HG03442 (cell line): ENCODE measurements at regions not wholly inside any gene's neighbourhood (a gene's known extent, or its start where the extent isn't known, plus 50 kb on each side); places are given as distances from the start of the nearest gene placed in this dataset.
"Not testable (repeated sequence)": the region's sequence is repeated elsewhere in the genome, so short reads cannot be mapped to it uniquely, and the experiment has no call there.

Source experiments
- ATAC-seq: cut with Tn5 transposase; IDR thresholded peaks from one replicate; pipeline ENCODE4 v1.9.1; 2021; ENCODE audit warnings: mild to moderate bottlenecking, moderate library complexity; ENCODE audit not compliant: unreplicated experiment

DNA sequence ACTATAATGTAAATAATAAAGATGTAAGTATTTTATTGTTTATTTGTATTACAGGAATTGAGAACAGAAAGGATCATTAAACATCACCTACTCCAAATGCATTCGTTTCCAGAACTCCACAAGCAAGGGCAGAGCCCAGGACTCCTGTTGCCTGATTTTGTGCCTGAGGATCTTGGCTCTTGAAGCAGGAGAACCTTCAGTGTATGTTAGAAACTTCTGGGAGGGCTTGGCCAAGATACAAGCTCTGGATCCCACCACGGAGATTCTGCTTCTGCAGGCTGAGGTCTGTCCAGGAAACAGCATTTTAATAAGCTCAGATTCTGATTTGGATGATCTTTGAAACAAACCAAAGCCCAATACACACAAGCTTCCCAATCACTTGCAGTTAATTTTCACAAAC is 142.4 kb upstream of the SOX11 start:
- no peak for ATAC-seq

DNA sequence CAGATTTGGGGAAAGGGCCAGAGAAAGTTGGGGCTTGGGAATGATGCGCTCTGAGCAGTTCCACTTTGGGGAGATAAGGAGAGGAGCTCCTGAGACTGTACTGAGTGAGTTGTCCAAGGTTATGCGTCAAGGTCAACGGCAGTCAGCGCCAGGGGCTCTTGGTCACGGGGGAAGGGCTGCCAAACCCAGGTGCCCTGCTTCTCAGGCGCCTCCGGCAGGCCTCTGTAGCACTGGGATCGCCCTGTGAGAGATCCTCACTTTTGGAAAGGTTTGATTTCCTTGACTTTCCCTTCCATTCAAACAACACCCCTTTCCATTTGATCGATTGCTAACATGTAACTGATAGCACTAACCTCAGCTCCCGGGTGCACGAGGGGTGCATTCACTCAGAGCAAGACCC is 136.5 kb upstream of the SOX11 start:
- ATAC-seq, result no peak

DNA sequence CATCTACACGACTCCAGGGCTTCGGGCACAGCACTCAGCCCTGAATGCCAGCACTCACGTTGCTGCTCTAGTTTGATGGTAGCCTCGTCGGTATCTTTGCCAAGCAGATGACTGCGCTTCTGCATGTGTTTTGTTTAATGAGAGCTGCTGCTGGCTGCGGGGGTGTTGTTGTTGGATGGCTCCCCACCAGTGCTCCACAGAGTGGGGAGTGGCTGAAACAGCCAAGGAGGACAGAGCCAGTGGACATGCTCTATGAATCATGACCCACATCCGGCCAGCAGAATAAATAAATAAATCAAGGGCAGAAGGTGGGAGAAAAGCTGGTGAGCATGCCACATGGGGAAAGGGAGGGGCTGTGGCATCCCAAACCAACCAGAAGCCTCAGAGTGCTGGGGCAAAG is 131.2 kb upstream of the SOX11 start:
- ATAC-seq, result no peak

DNA sequence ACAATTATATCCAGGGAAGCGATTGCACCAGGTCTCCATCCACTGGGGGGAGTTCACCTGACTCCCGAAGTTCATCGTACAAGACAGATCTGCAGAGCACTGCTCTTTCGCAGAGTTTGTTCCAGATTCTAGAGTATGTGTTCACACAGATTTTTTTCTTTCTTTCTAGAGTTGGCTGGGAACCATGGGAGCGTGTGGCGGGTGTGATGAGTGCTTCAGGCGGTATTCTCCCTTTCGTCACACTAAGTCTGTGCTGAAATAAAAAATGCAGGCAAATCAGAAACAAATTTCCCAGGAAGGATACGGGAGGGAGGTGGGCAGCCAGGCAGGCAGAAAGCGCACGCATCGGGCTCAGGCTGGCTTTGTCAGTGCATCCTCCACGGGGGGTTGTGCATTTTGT is 129.8 kb upstream of the SOX11 start:
- ATAC-seq, result no peak

DNA sequence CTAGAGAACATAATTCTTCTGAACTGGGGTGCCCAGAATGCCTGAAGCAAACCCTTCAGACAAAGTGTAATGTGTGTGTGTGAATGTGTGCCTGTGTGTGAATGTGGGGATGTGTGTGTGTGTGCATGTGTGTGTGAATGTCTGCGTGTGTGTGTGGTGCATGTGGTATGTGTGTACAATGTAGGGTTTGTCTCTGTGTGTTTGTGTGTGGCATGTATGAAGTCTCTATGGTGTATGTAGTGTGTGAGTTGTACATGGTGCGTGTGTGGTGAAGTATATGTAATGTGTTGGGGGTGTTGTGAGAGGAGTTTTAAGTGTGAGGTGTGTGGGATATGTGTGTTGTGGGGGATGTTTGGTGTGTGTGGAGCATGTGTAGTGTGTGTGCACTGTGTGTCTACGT is 129.3 kb upstream of the SOX11 start:
- no peak for ATAC-seq

DNA sequence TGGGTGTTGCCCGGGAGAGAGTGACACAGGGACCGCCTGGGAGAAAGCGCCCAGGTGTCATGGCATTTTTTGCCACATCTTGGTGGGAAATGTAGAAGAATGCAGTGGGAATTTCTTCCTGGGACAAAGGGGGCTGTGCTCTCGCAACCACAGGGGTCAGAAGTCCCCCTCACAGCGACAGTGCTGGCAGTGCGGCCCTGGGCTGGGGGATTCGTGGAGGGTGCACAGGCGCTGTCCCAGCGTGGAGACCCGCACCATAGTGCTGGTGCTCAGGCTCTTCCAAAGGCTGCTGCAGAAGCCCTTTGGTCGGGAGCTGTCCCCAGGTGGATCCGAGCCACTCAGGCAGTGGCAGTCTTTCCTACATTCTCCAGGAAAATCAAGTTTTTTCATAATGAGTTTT is 128.8 kb upstream of the SOX11 start:
- no peak for ATAC-seq

DNA sequence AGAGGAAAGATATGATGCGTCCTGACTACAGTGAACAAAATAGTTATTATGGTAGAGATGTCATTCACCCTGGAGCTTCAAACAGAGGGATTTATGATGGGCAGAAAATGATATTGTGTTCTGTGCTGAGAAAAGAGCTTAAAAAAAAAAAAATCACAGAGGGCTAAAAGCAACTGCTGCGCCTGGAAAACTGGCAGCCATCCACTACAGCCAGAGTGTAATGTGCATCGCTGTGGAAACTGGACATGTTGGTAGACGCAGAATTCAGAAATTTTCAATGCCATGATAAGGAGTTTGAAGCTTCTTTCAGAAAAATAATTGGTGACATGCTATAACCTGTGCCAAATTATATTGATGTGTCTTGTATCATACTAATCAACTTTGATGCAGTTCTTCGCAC is 122.9 kb upstream of the SOX11 start:
- no peak for ATAC-seq

DNA sequence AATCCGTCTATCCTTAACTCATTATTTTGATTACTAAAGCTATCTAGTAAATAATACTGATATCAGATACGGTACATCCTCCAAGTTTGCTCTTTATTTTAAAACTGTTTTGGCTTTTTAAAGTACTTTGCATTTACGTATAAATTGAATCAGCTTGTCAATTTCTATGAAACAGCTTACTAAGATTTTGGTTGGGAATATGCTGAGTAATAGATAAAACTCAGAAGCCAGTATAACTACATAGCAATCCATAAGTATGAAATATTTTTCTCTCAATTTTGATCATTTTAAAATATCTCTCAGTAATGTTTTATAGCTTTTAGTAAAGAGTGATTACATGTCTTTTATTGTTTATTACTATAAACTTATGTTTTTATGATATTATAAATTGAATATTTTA is 116.2 kb upstream of the SOX11 start:
- ATAC-seq, result no peak

DNA sequence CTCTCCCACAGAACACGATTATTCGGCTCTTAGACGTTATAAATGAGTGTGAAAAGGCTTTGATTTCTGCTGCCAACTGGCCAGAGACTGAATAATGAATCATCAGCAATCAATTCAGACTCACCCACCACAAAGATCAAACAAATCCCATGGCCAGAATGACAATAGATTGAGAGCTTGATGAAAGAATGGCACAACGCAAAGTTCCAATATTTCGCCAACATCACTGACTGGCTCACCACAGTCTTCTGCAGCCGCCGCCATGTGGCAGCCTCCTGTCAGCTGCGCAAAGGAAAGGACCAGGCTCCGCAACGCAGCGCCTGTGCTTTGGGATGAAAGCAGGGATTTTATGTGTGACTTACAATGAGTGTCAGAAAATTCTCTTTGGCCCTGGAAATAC is 104.4 kb upstream of the SOX11 start:
- no peak for ATAC-seq

DNA sequence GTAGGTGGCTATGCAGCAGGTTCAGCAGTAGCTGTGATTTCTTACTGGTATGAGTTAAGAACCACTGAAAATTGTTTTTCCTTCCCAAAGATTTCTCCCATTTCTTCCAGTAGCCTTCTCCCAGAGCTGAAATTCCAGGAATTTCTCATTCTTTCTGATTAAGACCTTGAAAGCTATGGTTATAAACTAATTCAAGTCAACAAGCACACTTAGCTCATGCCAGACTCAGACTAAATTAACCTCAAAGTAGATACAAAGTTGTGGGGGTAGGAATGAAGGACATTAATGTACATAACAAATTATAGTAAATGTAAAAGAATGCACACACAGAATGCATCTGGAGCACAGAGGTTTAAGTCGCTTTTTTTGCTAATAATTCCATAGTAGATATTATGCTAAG is 103.6 kb upstream of the SOX11 start:
- no peak for ATAC-seq

DNA sequence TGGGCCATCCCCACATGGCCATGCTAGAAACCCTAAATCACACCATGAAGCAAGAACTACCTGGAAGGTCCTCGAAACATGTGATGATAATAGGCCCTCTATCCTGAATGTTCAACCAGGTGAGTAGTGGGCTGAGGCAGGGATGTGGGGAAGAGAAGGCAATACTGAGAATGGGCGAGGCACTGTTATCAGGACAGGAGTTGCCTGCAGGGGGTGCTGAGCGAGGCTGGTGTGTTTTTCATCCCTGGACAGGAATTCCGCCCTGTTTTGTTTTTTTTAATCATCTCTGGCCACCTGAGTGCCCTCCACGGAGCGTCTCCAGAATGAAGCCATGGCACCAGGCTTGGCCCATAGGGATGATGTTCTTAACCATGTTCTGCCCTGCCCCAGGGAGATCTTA is 103.0 kb upstream of the SOX11 start:
- ATAC-seq, result no peak

DNA sequence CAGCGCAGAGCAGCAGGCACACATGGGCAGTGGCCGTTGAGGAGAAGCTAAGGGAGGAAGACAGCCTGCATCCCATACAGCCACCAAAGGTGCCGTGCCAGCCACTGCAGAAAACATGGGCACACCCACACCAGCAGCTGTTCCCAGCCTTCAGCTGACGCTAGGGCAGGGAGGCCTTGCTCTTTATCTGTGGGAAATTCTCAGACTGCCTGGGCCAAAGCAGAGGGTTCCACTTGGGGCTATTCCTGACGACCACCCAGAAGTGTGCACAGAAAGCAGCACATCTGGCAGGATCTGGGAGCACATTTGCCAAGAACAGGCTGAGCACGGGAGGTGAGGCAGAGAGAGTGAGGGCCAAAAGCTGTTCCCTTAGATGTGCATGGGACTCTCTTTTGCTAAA is 101.3 kb upstream of the SOX11 start:
- ATAC-seq, result no peak

DNA sequence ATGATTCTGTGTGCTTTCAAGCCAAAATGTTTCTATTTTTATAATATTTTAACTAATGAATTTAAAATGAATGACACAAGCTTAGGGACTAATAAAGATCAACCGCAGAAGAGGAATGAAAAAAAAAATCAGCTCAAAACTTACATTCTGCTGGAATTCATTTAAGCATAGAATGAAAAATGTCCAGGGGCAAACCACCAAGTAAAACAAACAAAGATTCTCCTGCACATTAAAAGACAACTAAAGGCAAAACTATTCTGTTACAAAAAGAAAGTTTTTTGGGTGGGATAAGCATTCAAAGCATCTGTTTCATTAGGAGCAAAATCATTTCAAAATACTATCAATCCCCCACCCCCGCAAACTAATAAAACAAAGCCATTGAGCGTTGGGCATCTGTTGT is 99.3 kb upstream of the SOX11 start:
- no peak for ATAC-seq

DNA sequence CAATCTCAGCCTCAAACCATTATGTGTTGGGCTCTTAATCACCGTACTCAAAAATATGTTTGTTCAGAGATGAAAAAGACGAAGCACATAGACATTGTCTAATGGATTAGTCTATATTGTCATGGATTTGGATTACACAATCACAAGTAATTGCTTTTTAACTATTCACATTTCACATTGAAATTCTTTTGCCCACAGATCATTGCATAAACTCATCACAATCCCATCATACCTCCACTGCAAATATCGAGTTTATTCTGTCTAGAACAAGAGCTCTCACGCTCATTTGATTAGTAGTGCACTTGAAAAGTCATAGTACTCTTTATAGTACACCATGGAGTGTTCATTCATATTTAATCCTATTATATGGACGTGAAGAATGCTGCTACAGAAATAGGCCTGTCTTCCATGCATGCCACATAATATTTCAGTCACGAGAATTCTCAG is 97.9 kb upstream of the SOX11 start:
- ATAC-seq, result no peak

DNA sequence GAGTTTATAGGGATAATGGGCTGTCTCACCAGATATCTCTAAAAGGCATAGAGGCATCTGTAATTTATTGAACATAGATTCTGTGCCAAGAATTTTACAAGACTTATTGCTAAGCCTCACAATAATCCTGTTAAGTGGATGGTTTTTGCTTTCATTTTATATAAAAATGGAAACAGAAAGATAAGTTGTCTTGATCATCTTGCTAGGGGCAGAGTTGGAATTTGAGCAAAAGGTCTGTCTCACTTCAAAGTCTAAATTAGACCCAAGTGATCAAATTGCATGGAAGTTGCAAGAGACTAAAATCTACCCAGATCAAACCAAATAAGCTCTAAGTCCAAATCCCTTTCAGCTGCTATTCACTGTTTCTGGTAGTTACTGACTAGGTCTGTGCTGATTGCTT is 95.3 kb upstream of the SOX11 start:
- ATAC-seq, result no peak

DNA sequence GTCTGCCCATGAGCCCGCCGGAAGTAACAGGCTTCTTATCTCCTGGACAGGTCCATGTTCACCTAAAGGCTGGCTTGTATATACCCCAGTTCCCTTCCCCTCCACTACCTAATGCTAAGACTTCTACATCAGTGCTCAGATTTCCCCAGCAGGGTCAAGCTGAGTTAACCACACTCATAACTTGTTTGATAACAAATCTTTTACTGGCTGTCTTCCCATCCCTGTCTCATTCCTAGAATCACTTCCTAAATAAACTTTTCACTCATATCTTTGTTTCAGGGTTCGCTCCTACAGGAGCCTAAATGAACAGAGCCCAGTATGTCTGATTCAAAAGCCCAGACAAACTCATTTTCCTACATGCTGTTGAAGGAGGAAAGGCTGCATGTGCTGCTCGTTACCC is 94.0 kb upstream of the SOX11 start:
- ATAC-seq, result no peak

DNA sequence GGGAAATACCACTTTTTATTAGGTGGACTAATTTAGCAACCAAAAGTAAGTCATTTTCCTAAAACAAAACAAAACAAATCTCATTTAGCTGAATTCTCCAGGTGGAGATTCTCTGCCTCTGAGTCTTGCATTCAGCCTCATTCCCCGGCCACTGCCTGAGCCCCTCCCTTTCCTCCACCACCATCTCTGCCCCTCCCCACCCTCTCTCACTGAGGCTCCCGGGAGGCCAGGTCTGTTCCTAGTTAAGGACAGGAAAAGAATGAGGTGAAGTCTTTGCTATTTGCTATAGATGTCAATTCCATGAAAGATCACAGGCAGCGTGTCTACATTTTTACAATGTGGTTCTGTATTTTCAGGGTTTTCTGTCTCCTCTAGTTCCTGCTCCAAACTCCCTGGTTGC is 83.0 kb upstream of the SOX11 start:
- ATAC-seq, result no peak

DNA sequence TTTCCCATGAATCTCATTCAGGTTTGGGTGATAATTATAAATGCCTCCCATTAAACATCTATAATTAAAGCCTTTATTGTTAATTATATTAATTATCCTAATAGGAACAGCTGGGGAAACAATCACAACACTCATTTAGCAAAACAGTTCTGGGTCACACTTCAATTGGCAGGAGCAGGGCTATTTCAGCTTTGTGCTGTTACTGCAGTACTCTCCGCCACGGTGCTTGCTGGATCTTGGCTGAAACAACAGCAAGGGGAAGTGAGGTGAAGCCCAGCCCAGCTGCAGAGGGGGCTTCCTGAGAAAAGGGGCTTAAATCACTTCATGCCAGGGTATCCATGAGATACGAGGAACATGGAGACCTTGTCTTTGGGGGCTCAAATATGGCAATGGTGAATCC is 79.5 kb upstream of the SOX11 start:
- no peak for ATAC-seq

DNA sequence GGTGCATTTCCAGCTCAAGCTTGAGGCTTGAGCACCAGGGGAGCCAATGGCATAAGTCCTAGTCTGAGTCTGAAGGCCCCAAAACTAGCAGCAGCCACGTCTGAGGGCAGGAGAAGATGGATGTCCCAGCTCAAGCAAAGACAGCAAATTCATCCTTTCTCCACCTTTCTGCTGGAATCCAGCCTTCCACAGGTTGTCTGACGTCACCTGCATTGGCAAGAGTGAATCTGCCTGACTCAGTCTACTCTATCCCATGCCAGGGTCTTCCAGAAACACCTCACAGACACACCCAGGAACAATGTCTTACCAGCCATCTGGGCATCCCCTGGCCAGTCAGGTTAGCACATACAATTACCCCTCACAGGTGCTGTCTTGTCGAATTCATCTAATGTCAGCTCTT is 76.2 kb upstream of the SOX11 start:
- ATAC-seq, result no peak

DNA sequence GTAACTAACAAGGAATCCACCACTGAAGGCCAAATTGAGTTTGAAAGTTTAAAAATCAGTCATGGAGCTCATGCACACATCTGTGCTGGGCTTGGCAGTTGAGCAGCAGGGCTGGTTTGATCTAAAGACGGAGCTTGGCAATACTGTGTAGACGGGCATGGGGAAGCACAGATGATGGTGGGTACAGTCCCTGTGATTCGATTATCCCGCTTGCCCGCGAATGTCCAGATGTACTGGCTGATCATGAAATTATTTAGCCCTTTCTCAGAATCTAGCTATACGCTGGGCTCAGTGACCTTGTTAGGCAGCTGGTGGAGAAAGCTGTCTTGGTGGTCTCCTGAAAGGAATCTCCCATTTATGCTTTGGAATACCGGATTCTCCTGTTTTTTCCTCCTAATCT is 74.8 kb upstream of the SOX11 start:
- ATAC-seq, result no peak

DNA sequence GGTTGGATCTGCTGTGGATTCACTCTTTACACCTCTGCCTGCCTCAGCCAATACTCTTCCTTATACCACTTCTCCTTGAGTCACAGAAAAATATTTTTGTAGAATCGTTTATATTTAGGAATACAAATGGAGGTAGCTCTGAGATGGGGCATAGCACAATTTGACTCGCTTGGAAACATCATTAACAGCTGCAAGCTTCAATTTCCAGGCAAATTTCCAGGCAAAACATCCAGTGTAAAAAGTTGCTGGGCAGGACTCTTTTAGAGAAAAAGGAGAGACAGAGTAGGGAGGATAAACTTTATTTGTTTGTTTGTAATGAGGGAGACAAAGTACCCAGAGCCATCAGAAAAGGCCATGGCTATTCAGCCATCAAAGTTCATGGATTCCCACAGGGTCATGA is 74.4 kb upstream of the SOX11 start:
- ATAC-seq, result no peak

DNA sequence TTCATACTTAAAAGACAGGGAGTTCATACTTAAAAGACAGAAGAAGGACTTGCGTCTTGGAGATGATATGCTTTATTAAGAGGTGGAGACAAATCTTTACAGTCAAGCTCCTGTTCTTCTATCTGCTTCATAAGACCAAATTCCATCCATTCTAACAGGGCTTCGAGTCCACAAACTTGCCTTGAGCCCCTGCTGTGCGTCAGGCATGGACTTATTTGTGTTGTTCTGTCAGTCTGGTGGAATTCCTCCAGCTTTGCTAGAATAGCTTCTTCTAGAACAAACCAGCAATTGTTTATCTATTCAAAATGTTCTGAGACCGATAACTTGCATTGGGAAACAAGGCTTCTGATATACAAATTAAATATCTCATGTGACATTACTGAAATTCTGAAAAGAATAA is 73.9 kb upstream of the SOX11 start:
- no peak for ATAC-seq

DNA sequence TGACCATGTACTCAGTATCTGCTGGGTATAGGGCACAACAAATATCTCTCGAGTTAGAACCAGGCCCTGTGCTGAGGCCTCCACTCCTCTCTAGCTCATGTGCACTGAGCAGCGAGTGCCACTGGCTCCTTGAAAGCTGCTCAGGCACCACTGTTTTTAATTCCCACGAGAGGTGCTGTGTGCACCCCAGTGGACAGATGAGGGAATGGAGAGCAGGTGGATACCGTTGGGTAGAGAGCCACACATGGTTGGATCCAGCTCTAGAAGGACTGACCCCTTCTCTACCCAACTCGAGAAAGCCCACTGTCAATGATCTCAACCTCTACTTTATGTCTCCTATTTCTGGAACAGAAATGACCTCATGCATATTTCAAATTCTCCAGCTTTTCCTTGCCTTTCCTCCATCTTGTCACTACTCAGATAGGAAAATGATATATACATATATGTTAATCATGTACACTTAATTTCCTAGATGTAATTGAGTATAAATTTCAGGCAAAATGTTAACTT is 66.6 kb upstream of the SOX11 start:
- ATAC-seq, result not testable (repeated sequence)

DNA sequence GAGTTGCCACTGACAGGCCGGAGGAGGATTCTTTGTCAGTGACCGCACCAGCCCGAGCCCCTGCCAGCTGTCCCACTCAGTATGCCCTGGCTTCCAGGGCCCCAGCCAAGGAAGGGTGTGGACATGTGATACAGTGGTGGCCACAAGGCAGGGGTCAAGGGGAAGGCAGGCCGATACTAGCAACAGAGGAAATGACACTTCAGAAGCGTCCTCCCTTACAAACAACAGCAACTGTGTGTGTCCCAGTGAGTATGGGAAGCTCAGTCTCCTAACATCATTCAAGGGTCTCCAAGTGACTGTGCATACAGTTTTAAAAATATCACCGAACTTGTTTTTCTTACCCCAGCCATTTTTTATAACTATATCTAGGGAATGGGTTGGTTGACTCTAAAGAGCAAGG is 63.7 kb upstream of the SOX11 start:
- ATAC-seq, result not testable (repeated sequence)
